GM12878 (cell line): ENCODE measurements at regions not wholly inside any gene's neighbourhood (a gene's known extent, or its start where the extent isn't known, plus 50 kb on each side); places are given as distances from the start of the nearest gene placed in this dataset.

Source experiments
- ATAC-seq: fragments of 200-7000 bp; cut with Tn5 transposase; 3 replicates; pipeline ENCODE4 v1.9.1; 2020; ENCODE audit warnings: mild to moderate bottlenecking, moderate library complexity
- BruUV-seq: library from RNA; stranded (reverse); fragments of 400-500 nt; replicated peaks from 2 replicates; lab custom pipeline; 2021; lab: Mats Ljungman, UMichigan
- CTCF ChIA-PET: fragments of 300-600 bp; sonication (Branson Sonifier 250); formaldehyde crosslinking; extraction: SDS; loops from one replicate; lab custom pipeline; 2021; ENCODE audit warnings: inconsistent platforms; lab: Yijun Ruan, JAX
- POLR2A ChIA-PET: fragments of 350-600 bp; formaldehyde crosslinking; extraction: SDS; loops from one replicate; lab custom pipeline; 2021; ENCODE audit warnings: inconsistent platforms; lab: Charles Lee
- RAD21 ChIA-PET: fragments of 300-600 bp; sonication (Branson Sonifier 250); formaldehyde crosslinking; loops from one replicate; lab custom pipeline; 2023; ENCODE audit warnings: antibody characterized with exemption; ENCODE audit not compliant: unreplicated experiment; lab: Charles Lee
- SMC1A ChIA-PET: fragments of 300-600 bp; sonication (Branson Sonifier 250); formaldehyde crosslinking; loops from one replicate; lab custom pipeline; 2023; ENCODE audit not compliant: unreplicated experiment, uncharacterized antibody; lab: Charles Lee
- DNase-seq: peaks from one replicate; pipeline ENCODE4 v3.0.0-alpha.2; 2011; ENCODE audit warnings: low read depth, low spot score
- FAIRE-seq: peaks from 3 replicates; lab custom pipeline; 2011; peaks lifted over from hg19 to GRCh38; lab: Jason Lieb, UNC
- H2AFZ ChIP-seq: 2 replicates; pipeline ENCODE4 v1.6.0; 2011; ENCODE audit warnings: low read depth, low read length, control low read depth; ENCODE audit not compliant: control insufficient read depth
- H3K27ac ChIP-seq: 2 replicates; pipeline ENCODE4 v1.5.1; 2011; ENCODE audit warnings: control low read depth; ENCODE audit not compliant: control insufficient read depth, insufficient read depth
- H3K27me3 ChIP-seq, 2 experiments: replicated peaks in 1 of 2; 2 replicates each; pipeline versions ENCODE4 v1.6.0 to v1.6.1; 2011; ENCODE audit warnings: low read length in 1 of 2; ENCODE audit not compliant: control insufficient read depth in 2 of 2, insufficient read depth in 2 of 2
- H3K36me3 ChIP-seq, 2 experiments: 2 replicates each; pipeline ENCODE4 v1.5.1; 2011; ENCODE audit warnings: low read length in 1 of 2; ENCODE audit not compliant: control insufficient read depth in 2 of 2, insufficient read depth in 2 of 2
- H3K4me1 ChIP-seq: 2 replicates; pipeline ENCODE4 v1.6.1; 2011; ENCODE audit warnings: mild to moderate bottlenecking, low read length, moderate library complexity, mixed read lengths; ENCODE audit not compliant: control insufficient read depth, insufficient read depth
- H3K4me2 ChIP-seq: 2 replicates; pipeline ENCODE4 v1.6.0; 2011; ENCODE audit warnings: control low read depth; ENCODE audit not compliant: control insufficient read depth, insufficient read depth
- H3K4me3 ChIP-seq: fragments of 200-600 bp; sonication (generic); 2 replicates; pipeline ENCODE4 v1.5.1; 2016
- H3K79me2 ChIP-seq: 2 replicates; pipeline ENCODE4 v1.6.0; 2011; ENCODE audit warnings: low read length; ENCODE audit not compliant: control insufficient read depth, insufficient read depth
- H3K9ac ChIP-seq: 2 replicates; pipeline ENCODE4 v1.8.0; 2011; ENCODE audit warnings: low read length, control low read depth, mixed read lengths; ENCODE audit not compliant: control insufficient read depth, insufficient read depth
- H3K9me3 ChIP-seq: replicated peaks from 3 replicates; pipeline ENCODE4 v1.5.1; 2011; ENCODE audit warnings: mild to moderate bottlenecking, low read length; ENCODE audit not compliant: control insufficient read depth, insufficient read depth
- H4K20me1 ChIP-seq: 2 replicates; pipeline ENCODE4 v1.6.0; 2011; ENCODE audit not compliant: control insufficient read depth, insufficient read depth
- CBFB ChIP-seq: IDR thresholded peaks from 2 replicates; pipeline ENCODE4 v1.6.1; 2016; ENCODE audit warnings: antibody characterized with exemption, low read depth
- CHD4 ChIP-seq: fragments of 200-600 bp; sonication (generic); IDR thresholded peaks from 2 replicates; pipeline ENCODE4 v1.6.1; 2016; ENCODE audit warnings: mild to moderate bottlenecking
- DPF2 ChIP-seq: fragments of 450-650 bp; IDR thresholded peaks from 2 replicates; pipeline ENCODE4 v1.6.1; 2017; ENCODE audit warnings: mild to moderate bottlenecking
- EGR1 ChIP-seq, 2 experiments: IDR thresholded peaks; 1 replicate in 1 of 2; 2 replicates in 1 of 2; pipeline ENCODE4 v1.6.1; 2011 to 2012; ENCODE audit warnings: low read depth in 2 of 2, low read length in 2 of 2, borderline replicate concordance in 1 of 2, mild to moderate bottlenecking in 1 of 2, moderate library complexity in 1 of 2
- HCFC1 ChIP-seq: fragments of 150-350 bp; IDR thresholded peaks from 2 replicates; pipeline ENCODE4 v1.6.1; 2014; ENCODE audit warnings: low read length
- IRF4 ChIP-seq: IDR thresholded peaks from 2 replicates; pipeline ENCODE4 v1.6.1; 2011; ENCODE audit warnings: low read depth, low read length
- IRF5 ChIP-seq: fragments of 450-650 bp; IDR thresholded peaks from 2 replicates; pipeline ENCODE4 v1.6.1; 2017; ENCODE audit warnings: borderline replicate concordance
- MEF2B ChIP-seq: fragments of 450-650 bp; IDR thresholded peaks from 2 replicates; pipeline ENCODE4 v1.6.1; 2018; ENCODE audit warnings: mild to moderate bottlenecking, moderate library complexity; ENCODE audit not compliant: partially characterized antibody, poor library complexity, severe bottlenecking
- NFXL1 ChIP-seq: fragments of 450-650 bp; IDR thresholded peaks from 2 replicates; pipeline ENCODE4 v1.6.1; 2017; ENCODE audit warnings: antibody characterized with exemption, mild to moderate bottlenecking, borderline replicate concordance
- PKNOX1 ChIP-seq: fragments of 450-650 bp; IDR thresholded peaks from 2 replicates; pipeline ENCODE4 v1.6.1; 2016; ENCODE audit warnings: mild to moderate bottlenecking
- SMAD1 ChIP-seq: fragments of 450-650 bp; IDR thresholded peaks from 2 replicates; pipeline ENCODE4 v1.6.1; 2018; ENCODE audit warnings: mild to moderate bottlenecking, low read depth; ENCODE audit not compliant: partially characterized antibody
- SMARCA5 ChIP-seq: fragments of 450-650 bp; IDR thresholded peaks from 2 replicates; pipeline ENCODE4 v1.6.1; 2017; ENCODE audit warnings: mild to moderate bottlenecking
- WRNIP1 ChIP-seq: IDR thresholded peaks from 2 replicates; pipeline ENCODE4 v1.6.1; 2011; ENCODE audit warnings: low read depth, low read length, improper control_type of control experiment, borderline replicate concordance
- ZBTB33 ChIP-seq: fragments of 450-650 bp; IDR thresholded peaks from 2 replicates; pipeline ENCODE4 v1.6.1; 2017; ENCODE audit warnings: mild to moderate bottlenecking
- ZNF217 ChIP-seq: fragments of 450-650 bp; IDR thresholded peaks from 2 replicates; pipeline ENCODE4 v1.6.1; 2017; ENCODE audit warnings: antibody characterized with exemption, mild to moderate bottlenecking
- WGBS: methylation state at CpG from one replicate; pipeline ENCODE4 v1.1.6; 2016; ENCODE audit warnings: low lambda C conversion rate; ENCODE audit not compliant: insufficient replicate concordance, insufficient coverage; ENCODE audit errors: missing lambda C conversion rate; 5-methylcytosine and 5-hydroxymethylcytosine counted together
- in situ Hi-C: fragments of 300-500 bp; cut with MboI; formaldehyde crosslinking; loops from 9 replicates; pipeline ENCODE4 v1.14.3; 2018; ENCODE audit warnings: mixed read lengths
- intact Hi-C: fragments of 100-400 bp; cut with micrococcal nuclease; formaldehyde crosslinking; loops from one replicate; pipeline ENCODE4 v1.14.2; 2022; ENCODE audit not compliant: unreplicated experiment

- H3K9ac ChIP-seq: no peak overlapping the region
- H3K4me2 ChIP-seq: no peak overlapping the region
- TF ChIP-seq DPF2: no peak
- no peaks in the 10 kb centered on the region for H3K4me1 ChIP-seq
- no peaks in the 10 kb centered on the region for H3K36me3 ChIP-seq
- no peaks in the 10 kb centered on the region for H3K27me3 ChIP-seq
- no peak overlapping the region for H2AFZ ChIP-seq
- H4K20me1 ChIP-seq: no peaks in the 10 kb centered on the region
- H3K4me3 ChIP-seq: no peak overlapping the region
- CTCF ChIA-PET: no interaction called here
- H3K27ac ChIP-seq: no peak overlapping the region
- ATAC-seq (no peak), DNase-seq (no peak), FAIRE-seq (no peak)
- intact Hi-C loops (loop anchor here (5.0 kb wide), 2 partner anchors 255 to 1045 kb away; no protein-coding TSS in a partner anchor), in situ Hi-C loops (no loop called here)
- POLR2A ChIA-PET: no interaction called here
- RAD21 ChIA-PET: no interaction called here
- SMC1A ChIA-PET: interaction anchor here (0.6 kb wide), 1 partner anchor 246 kb away, joined by 3 read pairs; no protein-coding TSS in a partner anchor
- no TSS peak for BruUV-seq
- H3K9me3 ChIP-seq: no peaks in the 10 kb centered on the region
- no peaks in the 10 kb centered on the region for H3K79me2 ChIP-seq
- WGBS: 52% methylated on average over 5 of the region's 5 CpGs
Measured at GRCh38 chr5:53172630-53173029, 63.1 kb upstream of the MOCS2 start.

GRCh38 chr5:53173083-53173482 lies 63.5 kb upstream of the MOCS2 start:
- Histone ChIP-seq H3K27me3 (no peaks in the 10 kb centered on the region; a peak in 1 of 4 replicates), H3K4me1 (no peaks in the 10 kb centered on the region), H3K79me2 (no peaks in the 10 kb centered on the region), H4K20me1 (no peaks in the 10 kb centered on the region), H3K27ac (no peak overlapping the region), H3K4me3 (no peak overlapping the region), H2AFZ (no peak overlapping the region), H3K9ac (no peak overlapping the region), H3K9me3 (no peaks in the 10 kb centered on the region), H3K4me2 (no peak overlapping the region), H3K36me3 (no peaks in the 10 kb centered on the region)
- BruUV-seq: no TSS peak
- ATAC-seq: no peak
- FAIRE-seq: no peak
- DNase-seq: no peak
- ChIA-PET RAD21 (no interaction called here), SMC1A (no interaction called here), POLR2A (no interaction called here), CTCF (interaction anchor here (0.6 kb wide), 1 partner anchor 605 kb away, joined by 5 read pairs; no protein-coding TSS in a partner anchor)
- intact Hi-C loops (loop anchor here (5.0 kb wide), 2 partner anchors 254 to 1044 kb away; no protein-coding TSS in a partner anchor), in situ Hi-C loops (no loop called here)
- WGBS: 71% methylated on average over 8 of the region's 8 CpGs
- TF ChIP-seq ZNF217: no peak
- TF ChIP-seq DPF2: no peak
- TF ChIP-seq NFXL1: no peak
- no peak for TF ChIP-seq HCFC1
- no peak for TF ChIP-seq EGR1 (IDR thresholded peaks at IDR 0.05; ENCODE audit: borderline replicate concordance in 1 of 2, low read depth in 2 of 2, low read length in 2 of 2)
- no peak for TF ChIP-seq PKNOX1
- TF ChIP-seq SMARCA5: no peak
- TF ChIP-seq IRF5: no peak
- TF ChIP-seq WRNIP1: no peak
- no peak for TF ChIP-seq IRF4
- TF ChIP-seq ZBTB33: no peak
- no peak for TF ChIP-seq CHD4
- TF ChIP-seq MEF2B: no peak
- TF ChIP-seq SMAD1: no peak
- TF ChIP-seq CBFB: no peak
